MM.1S (cell line): ENCODE measurements at regions not wholly inside any gene's neighbourhood (a gene's known extent, or its start where the extent isn't known, plus 50 kb on each side); places are given as distances from the start of the nearest gene placed in this dataset.

Experiments
- DNase-seq: peaks from one replicate; pipeline ENCODE4 v3.0.0-alpha.2; 2015
- H2AFZ ChIP-seq: fragments of 300-600 bp; sonication (generic); 2 replicates; pipeline ENCODE4 v1.6.0; 2016; ENCODE audit warnings: antibody characterized with exemption, low read length
- H3F3A ChIP-seq: fragments of 300-600 bp; sonication (generic); 2 replicates; pipeline ENCODE4 v1.6.1; 2016; ENCODE audit warnings: mild to moderate bottlenecking, antibody characterized with exemption, low read length, moderate library complexity, mixed read lengths; ENCODE audit not compliant: insufficient read depth
- H3K27ac ChIP-seq: fragments of 300-600 bp; sonication (generic); 2 replicates; pipeline ENCODE4 v1.5.1; 2016; ENCODE audit warnings: mild to moderate bottlenecking, low read length
- H3K27me3 ChIP-seq: fragments of 300-600 bp; sonication (generic); replicated peaks from 2 replicates; pipeline ENCODE4 v1.6.0; 2016; ENCODE audit warnings: low read length; ENCODE audit not compliant: insufficient read depth
- H3K36me3 ChIP-seq: fragments of 300-600 bp; sonication (generic); replicated peaks from 2 replicates; pipeline ENCODE4 v1.6.1; 2016; ENCODE audit warnings: mild to moderate bottlenecking, low read length, mixed read lengths; ENCODE audit not compliant: insufficient read depth
- H3K4me1 ChIP-seq: fragments of 300-600 bp; sonication (generic); 2 replicates; pipeline ENCODE4 v1.6.1; 2016; ENCODE audit warnings: low read length, mixed read lengths
- H3K4me2 ChIP-seq: fragments of 300-600 bp; sonication (generic); 2 replicates; pipeline ENCODE4 v1.6.0; 2016; ENCODE audit warnings: low read depth, low read length
- H3K4me3 ChIP-seq: fragments of 300-600 bp; sonication (generic); 2 replicates; pipeline ENCODE4 v1.5.1; 2016; ENCODE audit warnings: low read length, mixed read lengths
- H3K79me2 ChIP-seq: fragments of 300-600 bp; sonication (generic); 2 replicates; pipeline ENCODE4 v1.6.1; 2016; ENCODE audit warnings: mixed run types, low read length, mixed read lengths
- H3K9ac ChIP-seq: fragments of 300-600 bp; sonication (generic); 2 replicates; pipeline ENCODE4 v1.6.1; 2016; ENCODE audit warnings: low read length, mixed read lengths
- H3K9me2 ChIP-seq: fragments of 300-600 bp; sonication (generic); replicated peaks from 2 replicates; pipeline ENCODE4 v1.6.1; 2016; ENCODE audit warnings: mild to moderate bottlenecking, low read length, mixed read lengths; ENCODE audit not compliant: insufficient read depth
- H3K9me3 ChIP-seq: fragments of 300-600 bp; sonication (generic); replicated peaks from 2 replicates; pipeline ENCODE4 v1.6.1; 2016; ENCODE audit warnings: mild to moderate bottlenecking, low read length, mixed read lengths; ENCODE audit not compliant: insufficient read depth
- H4K20me1 ChIP-seq: fragments of 300-600 bp; sonication (generic); 2 replicates; pipeline ENCODE4 v1.6.1; 2016; ENCODE audit warnings: mild to moderate bottlenecking, low read length, moderate library complexity, mixed read lengths; ENCODE audit not compliant: insufficient read depth
- EZH2 ChIP-seq: fragments of 300-600 bp; sonication (generic); optimal IDR thresholded peaks from 2 replicates; pipeline ENCODE3; 2017; ENCODE audit warnings: low read depth, mild to moderate bottlenecking, antibody characterized with exemption, low read length, mixed read lengths
- EZH2phosphoT487 ChIP-seq: fragments of 300-600 bp; sonication (generic); IDR thresholded peaks from 2 replicates; pipeline ENCODE4 v1.6.1; 2018; ENCODE audit warnings: antibody characterized with exemption, low read length
- TF ChIP-seq, protein P1 (sequence below): fragments of 300-600 bp; sonication (generic); IDR thresholded peaks from 2 replicates; pipeline ENCODE4 v1.5.1; 2016; ENCODE audit warnings: antibody characterized with exemption, low read length, mixed read lengths

DNA sequence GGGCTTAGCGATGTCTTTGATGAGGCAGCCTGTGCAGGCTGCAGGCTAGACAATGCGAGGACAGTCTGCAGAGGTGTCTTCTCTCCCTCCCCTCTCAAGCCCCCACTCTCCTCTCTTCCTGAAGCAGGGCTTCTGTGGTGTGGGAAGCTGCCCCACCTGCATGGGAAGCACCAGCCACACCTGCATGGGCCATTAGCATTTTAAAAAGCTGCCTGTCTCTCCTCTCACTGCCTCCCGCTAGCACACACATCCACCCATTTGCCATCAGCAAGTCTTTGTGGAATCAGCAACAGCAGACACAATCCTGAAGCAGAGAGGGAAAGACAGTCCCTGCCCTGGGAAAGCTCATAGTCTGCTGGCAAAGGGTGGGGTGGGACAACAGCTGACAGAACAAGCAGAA, 53.1 kb downstream of the NAV1 start:
- Histone ChIP-seq H3K9ac (no peak overlapping the region), H3K4me1 (no peaks in the 10 kb centered on the region), H3F3A (no peaks in the 10 kb centered on the region), H3K27ac (no peak overlapping the region), H3K9me3 (no peaks in the 10 kb centered on the region), H4K20me1 (no peaks in the 10 kb centered on the region), H3K36me3 (no peaks in the 10 kb centered on the region), H2AFZ (no peak overlapping the region), H3K79me2 (no peaks in the 10 kb centered on the region), H3K4me3 (no peak overlapping the region), H3K27me3 (peaks cover 26% of the 10 kb centered on the region; the same call in 1 of the 2 replicates), H3K9me2 (no peaks in the 10 kb centered on the region), H3K4me2 (no peak overlapping the region)
- TF ChIP-seq EZH2phosphoT487 (no peak), EZH2 (no peak)
- TF ChIP-seq, protein P1, sequence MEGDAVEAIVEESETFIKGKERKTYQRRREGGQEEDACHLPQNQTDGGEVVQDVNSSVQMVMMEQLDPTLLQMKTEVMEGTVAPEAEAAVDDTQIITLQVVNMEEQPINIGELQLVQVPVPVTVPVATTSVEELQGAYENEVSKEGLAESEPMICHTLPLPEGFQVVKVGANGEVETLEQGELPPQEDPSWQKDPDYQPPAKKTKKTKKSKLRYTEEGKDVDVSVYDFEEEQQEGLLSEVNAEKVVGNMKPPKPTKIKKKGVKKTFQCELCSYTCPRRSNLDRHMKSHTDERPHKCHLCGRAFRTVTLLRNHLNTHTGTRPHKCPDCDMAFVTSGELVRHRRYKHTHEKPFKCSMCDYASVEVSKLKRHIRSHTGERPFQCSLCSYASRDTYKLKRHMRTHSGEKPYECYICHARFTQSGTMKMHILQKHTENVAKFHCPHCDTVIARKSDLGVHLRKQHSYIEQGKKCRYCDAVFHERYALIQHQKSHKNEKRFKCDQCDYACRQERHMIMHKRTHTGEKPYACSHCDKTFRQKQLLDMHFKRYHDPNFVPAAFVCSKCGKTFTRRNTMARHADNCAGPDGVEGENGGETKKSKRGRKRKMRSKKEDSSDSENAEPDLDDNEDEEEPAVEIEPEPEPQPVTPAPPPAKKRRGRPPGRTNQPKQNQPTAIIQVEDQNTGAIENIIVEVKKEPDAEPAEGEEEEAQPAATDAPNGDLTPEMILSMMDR = no peak
- DNase-seq = no peak

DNA sequence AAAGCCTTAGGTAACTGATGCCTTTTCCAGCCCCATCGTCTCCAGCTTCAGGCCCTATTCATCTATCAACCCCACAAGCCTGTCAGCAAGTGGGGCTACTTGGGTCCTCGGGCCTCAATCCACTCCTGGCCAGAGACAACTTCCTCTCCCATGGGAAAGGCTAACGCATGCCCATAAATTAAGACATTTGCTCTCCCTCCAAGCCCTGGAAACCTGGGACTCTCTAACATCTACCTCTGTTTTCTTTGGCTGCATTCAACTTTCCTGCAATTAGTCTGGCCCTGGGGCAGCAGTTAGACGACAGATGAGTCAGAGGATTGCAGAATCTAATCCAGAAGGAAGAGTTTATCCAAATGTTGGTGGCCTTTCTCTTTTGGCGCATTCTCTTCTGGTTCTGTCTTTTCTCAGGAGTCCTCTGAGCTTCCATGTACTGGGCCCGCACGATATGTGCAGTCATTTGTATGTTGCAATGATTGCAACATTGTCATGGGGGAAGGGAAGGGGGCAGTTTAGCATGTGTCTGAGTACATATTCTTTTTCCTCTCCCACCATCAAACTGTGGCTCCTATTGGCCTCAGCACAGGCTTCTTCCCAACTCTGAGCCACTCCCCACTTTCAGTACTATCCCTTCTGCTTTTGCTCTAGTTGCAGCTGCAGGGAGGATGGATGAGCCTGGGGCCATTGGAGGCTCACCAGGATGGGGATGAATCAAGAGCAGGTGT, 54.4 kb downstream of the NAV1 start:
- no peak for DNase-seq
- Histone ChIP-seq H3K9me3 (no peaks in the 10 kb centered on the region), H3K79me2 (no peaks in the 10 kb centered on the region), H3K9ac (no peak overlapping the region), H3F3A (no peaks in the 10 kb centered on the region), H3K27ac (no peak overlapping the region), H3K27me3 (peaks cover 30% of the 10 kb centered on the region; the same call in 1 of the 2 replicates), H2AFZ (no peak overlapping the region), H3K4me3 (no peak overlapping the region), H3K4me2 (no peak overlapping the region), H3K9me2 (no peaks in the 10 kb centered on the region), H3K4me1 (no peaks in the 10 kb centered on the region), H4K20me1 (no peaks in the 10 kb centered on the region), H3K36me3 (no peaks in the 10 kb centered on the region)
- TF ChIP-seq EZH2 (no peak), EZH2phosphoT487 (no peak)
- TF ChIP-seq, protein P1 = no peak

DNA sequence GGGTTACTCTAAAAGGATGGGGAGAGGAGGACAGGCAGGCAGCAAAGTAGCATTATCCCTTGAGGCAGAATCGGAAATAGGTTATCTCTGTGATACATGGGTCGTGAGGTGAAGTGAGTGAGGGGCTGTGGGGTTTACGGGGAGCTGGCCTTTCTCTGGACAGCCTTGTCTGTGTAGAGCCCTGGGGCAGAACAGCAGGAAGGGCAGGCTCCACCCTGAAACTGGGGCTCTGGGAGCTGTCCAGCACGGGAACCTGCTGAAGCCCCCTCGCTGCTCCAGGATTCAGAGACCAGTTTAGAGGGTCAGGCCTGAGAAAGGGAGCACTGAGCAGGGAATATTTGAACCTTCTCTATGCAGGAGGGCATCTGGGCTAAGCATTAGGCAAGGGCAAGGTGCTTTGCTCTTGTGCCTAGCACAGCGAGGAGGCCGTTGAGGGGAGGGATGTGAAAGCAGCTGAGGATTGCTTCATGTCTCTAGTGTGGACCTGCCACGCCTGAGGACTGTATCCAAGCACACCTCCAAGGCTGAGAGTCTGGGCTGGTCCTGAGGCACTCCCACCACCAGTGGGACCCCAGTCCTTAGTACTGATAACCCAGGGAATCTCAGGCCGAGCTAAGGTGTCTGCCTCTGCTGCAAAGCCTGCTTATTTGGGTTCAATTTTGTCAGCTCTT, 55.8 kb downstream of the NAV1 start:
- H3K27ac ChIP-seq = no peak overlapping the region
- no peaks in the 10 kb centered on the region for H3K9me3 ChIP-seq
- no peak overlapping the region for H3K4me3 ChIP-seq
- no peak overlapping the region for H3K4me2 ChIP-seq
- H3K27me3 ChIP-seq = peaks cover 33% of the 10 kb centered on the region; the same call in 1 of the 2 replicates
- H3K9ac ChIP-seq = no peak overlapping the region
- no peak for DNase-seq
- no peaks in the 10 kb centered on the region for H4K20me1 ChIP-seq
- no peaks in the 10 kb centered on the region for H3K79me2 ChIP-seq
- H2AFZ ChIP-seq = no peak overlapping the region
- TF ChIP-seq, protein P1 = no peak
- TF ChIP-seq EZH2phosphoT487 (no peak), EZH2 (no peak)
- H3K9me2 ChIP-seq = no peaks in the 10 kb centered on the region
- H3K4me1 ChIP-seq = no peaks in the 10 kb centered on the region
- no peaks in the 10 kb centered on the region for H3K36me3 ChIP-seq
- no peaks in the 10 kb centered on the region for H3F3A ChIP-seq
